GM20000 (cell line): ENCODE measurements at regions not wholly inside any gene's neighbourhood (a gene's known extent, or its start where the extent isn't known, plus 50 kb on each side); places are given as distances from the start of the nearest gene placed in this dataset.

Experiments
- DNase-seq: peaks from one replicate; pipeline ENCODE4 v3.0.0; 2012; ENCODE audit warnings: low spot score
- TF ChIP-seq, protein P1 (sequence below): IDR thresholded peaks from 2 replicates; pipeline ENCODE4 v1.5.1; 2012; ENCODE audit warnings: mild to moderate bottlenecking, control low read depth; ENCODE audit errors: extremely low read depth, missing control alignments

DNA sequence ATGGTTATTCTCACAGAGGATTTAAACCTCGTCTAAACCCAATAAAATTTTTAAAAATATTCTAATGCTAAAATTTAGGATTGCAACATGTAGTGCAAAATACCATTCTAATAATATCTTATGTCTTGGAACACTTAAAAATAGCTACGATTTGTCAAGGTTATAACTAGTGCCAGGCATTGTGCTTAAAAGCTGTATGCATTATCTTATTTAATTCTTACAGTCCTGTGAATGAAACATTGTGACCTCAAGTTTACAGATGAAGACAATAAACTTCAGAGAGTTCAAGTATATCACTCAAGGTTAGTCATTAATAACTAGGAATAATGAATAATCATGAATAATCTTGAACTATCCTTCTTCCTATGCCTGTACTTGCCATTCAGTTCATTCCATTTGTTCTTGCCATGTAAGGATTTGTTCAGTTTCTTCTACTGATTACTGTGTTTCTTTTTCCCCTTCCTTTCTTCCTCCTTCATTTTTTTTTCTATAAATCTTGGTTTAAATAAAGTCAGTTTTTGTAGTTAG, 897.6 kb upstream of the NR2F2 start:
- TF ChIP-seq, protein P1, sequence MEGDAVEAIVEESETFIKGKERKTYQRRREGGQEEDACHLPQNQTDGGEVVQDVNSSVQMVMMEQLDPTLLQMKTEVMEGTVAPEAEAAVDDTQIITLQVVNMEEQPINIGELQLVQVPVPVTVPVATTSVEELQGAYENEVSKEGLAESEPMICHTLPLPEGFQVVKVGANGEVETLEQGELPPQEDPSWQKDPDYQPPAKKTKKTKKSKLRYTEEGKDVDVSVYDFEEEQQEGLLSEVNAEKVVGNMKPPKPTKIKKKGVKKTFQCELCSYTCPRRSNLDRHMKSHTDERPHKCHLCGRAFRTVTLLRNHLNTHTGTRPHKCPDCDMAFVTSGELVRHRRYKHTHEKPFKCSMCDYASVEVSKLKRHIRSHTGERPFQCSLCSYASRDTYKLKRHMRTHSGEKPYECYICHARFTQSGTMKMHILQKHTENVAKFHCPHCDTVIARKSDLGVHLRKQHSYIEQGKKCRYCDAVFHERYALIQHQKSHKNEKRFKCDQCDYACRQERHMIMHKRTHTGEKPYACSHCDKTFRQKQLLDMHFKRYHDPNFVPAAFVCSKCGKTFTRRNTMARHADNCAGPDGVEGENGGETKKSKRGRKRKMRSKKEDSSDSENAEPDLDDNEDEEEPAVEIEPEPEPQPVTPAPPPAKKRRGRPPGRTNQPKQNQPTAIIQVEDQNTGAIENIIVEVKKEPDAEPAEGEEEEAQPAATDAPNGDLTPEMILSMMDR = no peak
- DNase-seq = no peak

DNA sequence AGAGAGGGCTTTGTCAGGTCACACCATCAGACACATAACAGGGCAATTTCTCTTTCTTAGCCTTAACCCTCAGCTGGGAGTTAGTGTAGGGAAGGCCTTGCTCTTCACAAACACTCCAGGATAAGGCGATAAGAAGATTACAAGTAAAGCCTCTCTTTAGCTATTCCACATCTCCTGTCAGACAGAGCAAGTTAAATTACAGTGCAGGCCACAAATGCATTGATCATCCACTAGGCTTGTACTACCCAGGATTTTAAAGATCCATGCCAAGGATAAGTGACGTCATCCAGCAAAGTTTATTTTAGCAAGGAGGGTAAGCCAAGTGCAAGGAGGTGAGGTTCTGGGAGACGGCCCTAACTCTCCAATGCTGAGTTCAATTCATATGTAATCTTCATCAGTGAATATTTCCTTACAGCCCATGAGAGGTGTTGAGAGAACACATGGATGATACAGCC, 890.6 kb upstream of the NR2F2 start:
- DNase-seq = no peak
- TF ChIP-seq, protein P1 = no peak

DNA sequence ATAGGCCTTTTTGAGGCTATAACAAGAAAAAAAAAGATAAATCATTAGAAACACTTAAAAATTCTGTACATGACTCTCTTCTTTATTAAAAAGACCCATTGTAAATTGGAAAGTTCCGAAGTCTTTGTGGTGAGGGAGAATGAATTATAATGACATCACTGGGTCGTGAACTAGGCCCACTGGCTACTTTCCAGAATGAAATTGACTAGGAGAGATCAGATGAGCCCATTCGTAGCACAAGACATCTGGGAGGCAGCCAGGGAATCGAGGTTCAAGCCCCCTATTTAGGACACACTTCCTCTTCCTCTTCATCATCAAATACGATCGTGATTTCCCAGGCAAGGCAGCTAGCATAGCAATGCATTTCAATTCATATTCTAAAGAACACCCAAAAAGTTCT, 889.8 kb upstream of the NR2F2 start:
- TF ChIP-seq, protein P1 = no peak
- no peak for DNase-seq

DNA sequence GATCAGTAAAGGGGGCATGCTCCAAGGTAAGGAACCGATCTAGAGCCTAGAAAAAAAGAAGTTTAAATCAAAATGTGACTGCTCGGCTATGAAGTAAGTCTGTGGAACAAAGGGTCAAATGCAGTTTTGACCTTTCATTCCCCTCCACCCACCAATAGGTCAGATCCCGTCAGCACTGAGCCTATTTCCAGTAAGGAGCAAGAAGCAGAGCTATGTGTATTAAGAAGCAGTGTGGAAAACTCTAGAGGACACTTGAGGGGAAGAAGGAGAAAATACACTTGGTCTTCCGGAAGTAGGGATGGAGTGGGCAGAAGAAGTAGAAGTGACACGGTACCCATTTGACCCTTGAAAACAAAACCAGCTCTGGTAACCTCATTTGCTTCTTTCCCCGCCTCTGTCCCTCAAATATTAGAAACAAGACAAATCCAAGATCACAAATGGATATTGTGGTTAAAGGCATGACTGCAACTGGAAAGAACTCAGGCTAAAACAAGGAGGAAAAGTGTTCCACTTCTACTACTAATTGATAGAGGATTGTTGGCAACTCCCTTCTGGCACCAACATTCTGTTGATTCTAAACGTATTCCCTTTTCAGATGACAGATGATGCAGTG, 888.3 kb upstream of the NR2F2 start:
- TF ChIP-seq, protein P1 = no peak
- DNase-seq = no peak

DNA sequence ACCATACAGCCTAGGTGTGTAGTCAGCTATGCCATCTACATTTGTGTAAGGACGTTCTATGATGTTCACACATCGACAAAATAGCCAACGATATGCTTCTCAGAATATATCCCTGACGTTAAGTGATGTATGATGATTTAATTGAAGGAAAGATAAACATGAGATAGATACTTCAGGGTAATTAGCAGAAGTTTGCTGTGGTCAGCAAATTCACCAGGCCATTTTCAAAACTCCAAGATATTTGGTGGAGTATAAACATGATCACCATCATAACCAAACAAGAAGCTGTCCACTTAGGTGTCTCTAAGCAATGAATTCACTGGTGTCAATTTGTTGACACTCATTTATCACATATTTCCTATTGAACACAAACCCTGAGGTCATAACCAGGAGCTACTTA, 885.6 kb upstream of the NR2F2 start:
- no peak for DNase-seq
- TF ChIP-seq, protein P1 = no peak

DNA sequence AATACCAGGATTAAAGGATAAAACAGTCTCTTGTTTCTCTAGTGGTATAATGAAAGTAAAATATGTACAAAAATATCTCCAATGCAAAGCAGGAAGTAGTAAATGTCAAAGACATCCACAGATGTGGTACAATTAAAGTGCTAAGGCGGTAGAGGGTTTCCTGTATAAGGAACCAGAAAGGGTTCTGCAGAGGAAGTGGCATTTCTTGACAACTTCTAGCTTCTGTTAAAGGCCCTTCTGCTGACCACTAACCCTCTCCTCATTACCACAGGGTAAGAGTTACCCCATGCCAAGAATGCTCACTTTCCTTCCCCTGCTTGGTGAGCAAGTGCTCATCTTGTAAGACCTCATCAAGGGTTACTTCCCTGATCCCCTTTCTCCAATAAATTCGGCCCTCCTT, 883.6 kb upstream of the NR2F2 start:
- DNase-seq = no peak
- TF ChIP-seq, protein P1 = no peak

DNA sequence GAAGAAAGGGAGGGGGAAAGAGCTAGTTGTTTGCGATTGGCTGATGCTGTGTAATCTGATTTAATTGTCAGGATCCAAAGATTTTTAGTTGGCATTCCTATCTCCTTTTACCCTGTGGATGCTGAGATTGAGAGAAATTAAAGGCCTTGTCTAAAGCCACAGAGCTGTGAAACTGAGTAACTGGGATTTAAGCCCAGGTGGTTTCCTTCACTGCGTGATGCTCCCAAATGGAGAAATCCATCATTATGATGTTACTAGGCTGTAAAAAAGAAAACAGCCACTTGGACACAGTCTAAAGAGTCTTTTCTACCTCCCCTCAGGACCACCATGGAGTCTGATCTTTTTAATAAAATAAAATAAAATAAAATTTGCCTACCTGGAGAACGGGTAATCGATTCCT, 883.0 kb upstream of the NR2F2 start:
- TF ChIP-seq, protein P1 = no peak
- DNase-seq = no peak
